Loucy (cell line): ENCODE measurements at regions not wholly inside any gene's neighbourhood (a gene's known extent, or its start where the extent isn't known, plus 50 kb on each side); places are given as distances from the start of the nearest gene placed in this dataset.

Experiments
- H2AFZ ChIP-seq: fragments of 200-600 bp; sonication (generic); 2 replicates; pipeline ENCODE4 v1.6.0; 2016; ENCODE audit warnings: antibody characterized with exemption, mild to moderate bottlenecking, low read length, moderate library complexity
- H3F3A ChIP-seq: fragments of 200-600 bp; 2 replicates; pipeline ENCODE4 v1.6.0; 2016; ENCODE audit warnings: antibody characterized with exemption, low read depth, mild to moderate bottlenecking
- H3K27me3 ChIP-seq: fragments of 200-600 bp; sonication (generic); 2 replicates; pipeline ENCODE4 v1.6.1; 2014; ENCODE audit warnings: low read length, mild to moderate bottlenecking; ENCODE audit not compliant: insufficient read depth, poor library complexity, severe bottlenecking
- H3K36me3 ChIP-seq: fragments of 200-600 bp; sonication (generic); 2 replicates; pipeline ENCODE4 v1.6.1; 2016; ENCODE audit warnings: low read length; ENCODE audit not compliant: insufficient read depth
- H3K4me1 ChIP-seq: fragments of 200-600 bp; sonication (generic); 2 replicates; pipeline ENCODE4 v1.5.1; 2014; ENCODE audit warnings: low read length, mild to moderate bottlenecking; ENCODE audit not compliant: insufficient read depth, poor library complexity, severe bottlenecking
- H3K4me2 ChIP-seq: fragments of 200-600 bp; sonication (generic); 2 replicates; pipeline ENCODE4 v1.6.0; 2014; ENCODE audit warnings: antibody characterized with exemption, low read length, low read depth, mild to moderate bottlenecking; ENCODE audit not compliant: poor library complexity, severe bottlenecking
- H3K4me3 ChIP-seq: fragments of 200-600 bp; sonication (generic); 2 replicates; pipeline ENCODE4 v1.5.1; 2014; ENCODE audit warnings: low read length, mild to moderate bottlenecking, mixed read lengths; ENCODE audit not compliant: poor library complexity, severe bottlenecking
- H3K79me2 ChIP-seq: fragments of 200-600 bp; sonication (generic); 2 replicates; pipeline ENCODE4 v1.6.1; 2014; ENCODE audit warnings: low read length; ENCODE audit not compliant: insufficient read depth
- H3K9ac ChIP-seq: fragments of 200-600 bp; sonication (generic); 2 replicates; pipeline ENCODE4 v1.6.0; 2014; ENCODE audit warnings: mild to moderate bottlenecking, low read depth, low read length, moderate library complexity; ENCODE audit not compliant: poor library complexity, severe bottlenecking
- H3K9me2 ChIP-seq: fragments of 200-600 bp; sonication (generic); replicated peaks from 2 replicates; pipeline ENCODE4 v1.6.1; 2016; ENCODE audit warnings: low read depth, low read length, mixed read lengths
- H3K9me3 ChIP-seq: fragments of 200-600 bp; sonication (generic); 2 replicates; pipeline ENCODE4 v1.6.1; 2014; ENCODE audit warnings: mild to moderate bottlenecking, antibody characterized with exemption, low read length, low read depth; ENCODE audit not compliant: insufficient read depth
- H4K20me1 ChIP-seq: fragments of 200-600 bp; sonication (generic); 2 replicates; pipeline ENCODE4 v1.6.0; 2014; ENCODE audit warnings: antibody characterized with exemption, low read length, mild to moderate bottlenecking; ENCODE audit not compliant: insufficient read depth, poor library complexity, severe bottlenecking
- CTCF ChIP-seq: fragments of 200-600 bp; sonication (generic); conservative IDR thresholded peaks from 2 replicates; pipeline ENCODE4 v1.5.1; 2014; ENCODE audit warnings: mild to moderate bottlenecking, antibody characterized with exemption, low read length
- EZH2phosphoT487 ChIP-seq: fragments of 200-600 bp; IDR thresholded peaks from 2 replicates; pipeline ENCODE4 v1.6.1; 2018; ENCODE audit warnings: antibody characterized with exemption, mild to moderate bottlenecking, moderate library complexity, borderline replicate concordance

- H3K27me3 ChIP-seq: no peaks in the 10 kb centered on the region
- H3F3A ChIP-seq: no peaks in the 10 kb centered on the region
These were observed 74.1 kb upstream of the TRIO start for GRCh38 chr5:14069021-14069420.

GRCh38 chr5:14068136-14068535 lies 75.0 kb upstream of the TRIO start:
- no peak for TF ChIP-seq CTCF
- no peak for TF ChIP-seq EZH2phosphoT487
- H3K9me2 ChIP-seq: no peaks in the 10 kb centered on the region
- no peaks in the 10 kb centered on the region for H3F3A ChIP-seq
- H3K4me1 ChIP-seq: no peaks in the 10 kb centered on the region
- H3K9ac ChIP-seq: no peak overlapping the region
- H3K36me3 ChIP-seq: no peaks in the 10 kb centered on the region
- H3K4me3 ChIP-seq: no peak overlapping the region
- H2AFZ ChIP-seq: no peak overlapping the region
- no peaks in the 10 kb centered on the region for H3K9me3 ChIP-seq
- no peaks in the 10 kb centered on the region for H3K79me2 ChIP-seq
- H3K27me3 ChIP-seq: no peaks in the 10 kb centered on the region
- no peak overlapping the region for H3K4me2 ChIP-seq
- H4K20me1 ChIP-seq: no peaks in the 10 kb centered on the region

More at GRCh38 chr5:14069021-14069420, 74.1 kb upstream of the TRIO start:
- H4K20me1 ChIP-seq: no peaks in the 10 kb centered on the region
- no peak overlapping the region for H3K4me2 ChIP-seq
- H3K79me2 ChIP-seq: no peaks in the 10 kb centered on the region
- no peaks in the 10 kb centered on the region for H3K4me1 ChIP-seq
- H3K4me3 ChIP-seq: no peak overlapping the region
- H2AFZ ChIP-seq: no peak overlapping the region
- H3K9me3 ChIP-seq: no peaks in the 10 kb centered on the region
- no peak for TF ChIP-seq CTCF
- TF ChIP-seq EZH2phosphoT487: no peak
- H3K9ac ChIP-seq: no peak overlapping the region
- H3K36me3 ChIP-seq: no peaks in the 10 kb centered on the region
- no peaks in the 10 kb centered on the region for H3K9me2 ChIP-seq

GRCh38 chr5:14066326-14066725 lies 76.8 kb upstream of the TRIO start:
- no peaks in the 10 kb centered on the region for H3K9me2 ChIP-seq
- no peaks in the 10 kb centered on the region for H3K4me1 ChIP-seq
- H3K27me3 ChIP-seq: no peaks in the 10 kb centered on the region
- no peaks in the 10 kb centered on the region for H3F3A ChIP-seq
- H2AFZ ChIP-seq: no peak overlapping the region
- H3K4me3 ChIP-seq: no peak overlapping the region
- no peak for TF ChIP-seq CTCF
- no peak for TF ChIP-seq EZH2phosphoT487
- no peaks in the 10 kb centered on the region for H4K20me1 ChIP-seq
- H3K9ac ChIP-seq: no peak overlapping the region
- no peaks in the 10 kb centered on the region for H3K36me3 ChIP-seq
- H3K79me2 ChIP-seq: no peaks in the 10 kb centered on the region
- H3K4me2 ChIP-seq: no peak overlapping the region
- no peaks in the 10 kb centered on the region for H3K9me3 ChIP-seq
